ENCODE measurements at regions not wholly inside any gene's neighbourhood (a gene's known extent, or its start where the extent isn't known, plus 50 kb on each side); places are given as distances from the start of the nearest gene placed in this dataset.
"Not testable (repeated sequence)": the region's sequence is repeated elsewhere in the genome, so short reads cannot be mapped to it uniquely, and the experiment has no call there.

DNA sequence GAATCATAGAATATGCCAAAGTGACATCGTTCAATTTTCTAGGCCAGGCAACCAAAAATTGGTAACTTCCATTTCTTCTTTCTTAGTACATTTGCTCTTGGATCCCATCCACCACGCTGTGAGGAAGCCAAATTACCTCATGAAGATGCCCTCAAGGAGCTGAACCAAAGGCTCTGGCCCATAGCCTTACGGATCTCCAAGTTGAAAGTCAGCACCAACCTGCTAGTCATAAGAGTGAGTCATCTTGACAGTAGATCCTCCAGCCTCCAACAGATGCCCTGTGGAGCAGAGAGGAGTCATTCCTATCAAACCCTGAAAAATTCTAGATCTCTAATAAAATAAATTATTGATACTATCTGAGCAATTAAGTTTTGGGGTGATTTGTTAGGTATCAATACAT is 322.5 kb upstream of the COL8A1 start:
- no peak for DNase-seq (ENCODE audit: low read depth)

DNA sequence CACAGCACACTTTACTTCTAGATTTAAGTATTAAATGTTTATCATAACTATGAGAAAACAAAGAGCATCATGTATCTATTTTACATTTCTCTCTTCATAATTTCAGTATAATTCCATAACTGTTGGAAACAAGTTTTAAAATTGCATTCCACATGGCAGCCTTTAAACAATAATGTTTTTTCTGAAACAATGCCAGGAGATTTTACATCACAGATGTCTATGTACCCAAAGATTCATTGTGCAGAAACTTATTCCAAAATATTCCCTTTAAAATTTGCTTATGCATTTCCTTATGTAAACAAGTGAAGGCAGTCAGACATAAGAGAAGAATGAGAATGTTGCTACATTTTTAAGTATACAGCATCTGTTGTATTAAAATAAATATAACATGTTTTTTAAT is 324.9 kb upstream of the COL8A1 start:
- no peak for DNase-seq (ENCODE audit: low read depth)

GRCh38 chr3:99298661-99299060 is 339.7 kb upstream of the COL8A1 start:
- no peak for DNase-seq (ENCODE audit: low read depth)

GRCh38 chr3:99295836-99296235 is 342.6 kb upstream of the COL8A1 start:
- DNase-seq (ENCODE audit: low read depth): no peak

- not testable (repeated sequence) for DNase-seq (ENCODE audit: low read depth)
These were observed 344.3 kb upstream of the COL8A1 start for GRCh38 chr3:99294092-99294491.

- no peak for DNase-seq (ENCODE audit: low read depth)
These were observed 350.5 kb upstream of the COL8A1 start for GRCh38 chr3:99287876-99288275.

DNA sequence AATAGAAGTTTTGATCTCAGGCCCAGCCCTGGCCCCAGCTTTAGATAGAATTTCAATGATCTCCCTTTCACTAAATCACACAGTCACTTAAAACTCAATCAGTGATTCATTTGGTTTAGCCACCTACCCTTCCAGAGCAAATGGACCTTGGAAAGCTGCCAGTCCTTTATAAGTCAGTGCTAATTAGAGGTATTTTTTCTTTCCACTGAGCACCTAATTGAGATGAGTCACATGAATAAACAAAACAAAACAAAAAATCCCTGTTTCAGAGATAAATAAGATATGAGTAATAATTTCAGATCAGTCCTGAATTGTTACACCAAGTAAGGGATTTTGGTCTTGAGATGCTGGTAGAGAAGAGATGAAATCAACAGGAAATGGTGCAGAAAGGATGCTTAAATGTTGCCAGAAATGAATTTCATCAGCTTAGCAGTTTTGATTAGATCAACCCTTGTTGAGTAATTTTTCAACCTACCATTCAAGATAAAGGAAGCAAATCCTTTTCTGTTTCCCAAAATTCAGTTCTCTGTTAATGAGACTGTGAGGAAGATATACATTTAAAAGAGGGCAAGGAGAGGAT is 352.0 kb upstream of the COL8A1 start:
- no peak for DNase-seq (ENCODE audit: low read depth)

DNA sequence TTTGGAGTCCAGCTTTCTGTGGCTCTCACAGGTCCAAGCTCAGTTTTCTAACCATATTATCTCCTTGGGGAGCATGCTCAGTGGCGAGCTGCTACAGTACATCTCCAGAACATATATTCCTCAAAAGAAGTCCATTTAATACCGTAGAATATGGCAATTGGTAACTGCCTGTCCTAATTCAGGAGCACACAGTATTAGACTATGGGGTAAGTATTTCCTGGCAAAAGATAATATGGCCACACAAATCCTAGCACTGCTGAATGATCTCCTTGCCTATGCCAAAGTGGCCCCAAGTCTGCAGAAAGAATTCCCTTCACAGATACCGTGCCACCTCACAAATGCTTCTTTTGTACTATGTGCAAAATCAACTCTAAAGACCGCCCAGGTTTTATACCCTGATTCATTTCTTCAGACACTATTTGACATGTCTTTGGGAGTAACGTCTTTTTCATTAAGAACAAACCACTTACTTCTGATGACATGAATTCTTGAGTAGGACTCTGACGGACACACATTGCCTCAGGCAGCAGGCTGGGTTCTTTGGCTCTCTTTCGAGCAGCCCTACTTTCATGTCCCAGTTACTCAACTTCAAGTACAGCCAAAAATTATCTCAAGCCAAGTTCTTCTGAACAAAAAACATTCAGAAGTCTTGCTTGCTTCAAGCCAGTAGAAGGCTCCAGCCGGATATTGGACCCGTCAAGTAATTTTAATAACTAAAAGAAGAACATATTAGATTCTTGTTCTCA is 368.3 kb upstream of the DCBLD2 start:
- no peak for DNase-seq (ENCODE audit: low read depth)

DNA sequence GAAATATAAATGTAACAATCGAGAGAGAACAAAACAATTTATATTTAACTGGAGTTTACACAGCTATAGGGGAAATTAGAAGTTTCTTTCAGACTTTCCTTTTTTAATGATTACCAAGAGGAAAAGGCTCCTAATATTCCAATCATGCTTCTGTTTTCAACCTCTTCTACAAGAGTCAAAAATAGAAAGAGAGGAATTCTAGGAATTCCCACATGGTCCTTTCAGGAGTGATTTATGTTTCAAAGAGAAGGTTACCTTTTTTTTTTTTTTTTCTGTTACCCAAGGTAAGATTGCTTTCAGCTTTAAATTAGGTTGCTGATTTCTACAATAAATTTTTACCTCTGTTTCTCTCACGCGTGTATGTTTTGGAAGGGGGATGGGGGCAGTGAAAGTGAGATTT is 355.3 kb upstream of the DCBLD2 start:
- no peak for DNase-seq (ENCODE audit: low read depth)

DNA sequence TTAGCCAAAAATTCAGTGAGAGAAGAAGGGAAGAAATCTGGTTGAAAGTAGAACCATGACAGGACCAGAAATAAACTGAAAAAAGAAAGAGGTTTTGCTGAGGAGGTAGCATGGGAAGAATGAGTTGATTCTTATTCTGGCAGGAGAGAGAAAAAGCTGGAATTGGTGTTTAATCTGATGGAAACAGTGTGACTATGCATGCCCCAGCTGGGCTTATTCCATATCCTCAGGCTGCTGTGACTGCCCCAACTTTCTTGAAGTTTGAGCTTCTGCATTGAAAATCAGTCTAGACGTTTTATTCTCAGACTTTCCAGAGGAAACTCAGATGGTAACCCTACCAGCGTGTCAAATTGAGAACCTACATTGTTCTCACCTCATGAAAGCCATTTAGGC is 352.5 kb upstream of the DCBLD2 start:
- DNase-seq (ENCODE audit: low read depth): no peak

DNA sequence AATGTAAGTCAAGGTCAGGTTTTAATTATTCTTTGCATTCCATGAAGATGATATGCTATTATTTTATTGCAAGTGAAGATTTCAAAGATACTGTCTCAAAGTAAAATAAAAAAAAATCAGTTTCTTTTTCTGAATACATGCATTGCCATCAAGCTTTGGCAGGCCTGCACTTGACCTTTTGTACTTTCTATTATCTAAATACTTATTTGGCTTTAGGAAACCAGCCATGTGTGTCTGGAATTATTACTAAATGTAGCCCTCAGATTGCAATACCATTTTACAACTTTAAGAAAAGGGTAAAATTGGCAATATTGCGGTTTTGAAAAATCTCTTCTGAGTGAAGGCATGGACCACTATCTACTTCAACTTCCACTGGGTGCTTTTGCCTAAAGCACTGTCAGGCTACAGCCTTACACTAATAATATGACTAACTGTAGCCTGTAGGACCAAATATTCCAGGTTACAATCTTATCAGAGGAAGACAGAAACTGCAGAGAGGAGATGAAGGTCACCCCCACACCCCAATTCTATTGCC is 349.4 kb upstream of the DCBLD2 start:
- no peak for DNase-seq (ENCODE audit: low read depth)

- DNase-seq (ENCODE audit: low read depth): peak; percentile 41
These were observed 348.8 kb upstream of the DCBLD2 start for GRCh38 chr3:99250272-99250671.

DNA sequence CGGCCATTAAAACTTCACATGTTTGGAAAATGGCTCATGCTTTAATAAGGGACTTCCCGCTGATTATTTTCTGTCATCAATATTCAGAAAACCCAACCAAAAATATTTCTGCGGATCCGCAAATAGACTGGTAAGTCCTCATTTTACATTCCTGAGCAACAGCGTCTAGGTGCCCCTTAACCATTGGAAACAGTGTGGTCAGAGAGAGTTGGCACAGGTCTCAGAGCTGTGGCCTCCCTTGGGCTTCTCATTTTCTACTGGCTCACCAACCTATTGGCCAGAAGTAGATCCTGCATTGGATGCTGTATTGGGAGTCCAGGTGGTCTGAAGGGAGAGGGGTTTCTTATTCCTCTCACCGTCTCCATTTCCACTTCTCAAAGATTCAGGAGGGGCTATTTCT is 348.1 kb upstream of the DCBLD2 start:
- no peak for DNase-seq (ENCODE audit: low read depth)

DNA sequence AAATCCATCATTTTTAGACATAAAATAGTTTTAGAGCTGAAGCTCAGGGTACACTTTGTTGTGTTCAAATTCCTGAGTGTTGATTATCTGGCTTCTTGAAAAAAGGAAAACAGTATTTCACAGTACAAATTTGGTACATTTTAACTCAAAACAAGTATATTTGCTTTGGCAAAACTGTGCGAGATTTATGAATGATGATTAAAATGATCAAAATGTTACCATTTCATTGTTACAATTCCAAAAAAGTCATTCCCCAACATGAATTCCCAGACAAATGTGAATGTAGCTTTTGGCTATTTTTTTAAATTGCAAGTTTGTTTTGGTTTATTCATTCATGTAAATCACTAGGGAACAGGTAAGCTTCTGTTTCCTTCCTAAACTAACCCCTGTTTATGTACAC is 347.4 kb upstream of the DCBLD2 start:
- DNase-seq (ENCODE audit: low read depth): no peak

DNA sequence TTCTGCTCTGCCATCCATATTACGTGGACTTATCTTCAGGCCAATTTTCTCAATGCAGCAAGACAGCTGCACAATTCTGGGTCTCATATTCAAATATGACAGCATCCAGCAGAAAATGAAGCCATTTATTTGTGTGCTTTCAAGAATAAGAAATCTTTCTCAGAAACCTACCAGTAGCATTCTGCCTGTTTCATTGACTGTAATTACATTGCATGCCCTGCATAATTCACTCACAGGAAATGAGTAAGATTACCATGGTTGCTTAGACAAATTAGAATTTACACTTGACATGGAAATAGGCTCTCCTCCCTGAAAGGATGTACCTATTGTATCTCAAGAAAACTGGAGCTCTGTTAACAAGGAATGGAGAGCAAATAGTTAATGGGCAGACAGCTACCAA is 346.6 kb upstream of the DCBLD2 start:
- DNase-seq (ENCODE audit: low read depth): no peak

DNA sequence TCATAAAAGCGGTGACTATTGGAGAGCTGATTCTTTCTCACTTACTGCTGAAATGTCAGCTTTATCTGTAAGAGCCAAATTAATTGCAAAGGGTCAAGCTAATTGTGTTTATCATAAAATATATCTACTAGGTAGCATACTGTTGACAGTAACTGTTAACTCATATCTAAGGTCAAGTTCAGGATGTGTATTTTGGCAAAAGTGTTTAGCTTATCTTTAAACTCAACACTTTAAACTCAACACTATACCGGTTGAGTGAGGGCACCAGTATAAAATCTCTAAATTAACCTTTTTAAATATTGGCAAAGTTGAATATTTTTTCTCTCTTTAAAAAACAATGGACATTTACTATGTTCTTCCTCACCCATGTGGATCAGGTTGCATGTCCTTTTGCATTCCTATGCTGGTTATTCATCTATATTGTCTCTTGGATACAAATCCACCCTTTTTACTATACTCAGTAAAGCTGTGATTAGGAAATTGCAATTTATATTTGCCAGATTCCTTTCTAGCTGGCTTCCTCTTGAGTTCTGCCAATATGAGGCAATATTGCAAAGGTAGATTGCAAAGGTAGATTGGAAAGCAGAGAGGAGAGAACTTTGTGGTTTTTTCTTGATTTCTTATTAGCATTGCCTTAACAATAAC is 344.6 kb upstream of the DCBLD2 start:
- DNase-seq (ENCODE audit: low read depth): peak; percentile 38

GRCh38 chr3:99242271-99242670 is 340.8 kb upstream of the DCBLD2 start:
- no peak for DNase-seq (ENCODE audit: low read depth)

DNA sequence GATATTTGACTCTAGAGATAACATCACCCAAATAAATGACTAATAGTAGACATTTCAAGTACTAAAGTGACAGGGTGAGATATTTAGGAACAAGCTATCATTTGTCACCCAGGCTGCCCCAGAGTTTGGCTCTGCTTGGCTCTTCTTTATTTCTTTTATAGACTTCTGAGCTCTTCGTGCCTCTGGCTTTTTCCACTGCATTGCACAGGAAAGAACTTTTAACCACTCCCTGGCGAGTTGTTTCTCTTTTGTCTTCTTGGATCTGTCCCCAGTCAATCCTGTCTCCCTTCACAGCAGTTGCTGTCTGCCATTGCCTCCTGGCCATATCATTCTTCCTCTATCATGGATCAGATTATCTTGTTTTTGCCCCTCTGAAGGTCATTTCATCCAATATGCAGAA is 339.2 kb upstream of the DCBLD2 start:
- no peak for DNase-seq (ENCODE audit: low read depth)

DNA sequence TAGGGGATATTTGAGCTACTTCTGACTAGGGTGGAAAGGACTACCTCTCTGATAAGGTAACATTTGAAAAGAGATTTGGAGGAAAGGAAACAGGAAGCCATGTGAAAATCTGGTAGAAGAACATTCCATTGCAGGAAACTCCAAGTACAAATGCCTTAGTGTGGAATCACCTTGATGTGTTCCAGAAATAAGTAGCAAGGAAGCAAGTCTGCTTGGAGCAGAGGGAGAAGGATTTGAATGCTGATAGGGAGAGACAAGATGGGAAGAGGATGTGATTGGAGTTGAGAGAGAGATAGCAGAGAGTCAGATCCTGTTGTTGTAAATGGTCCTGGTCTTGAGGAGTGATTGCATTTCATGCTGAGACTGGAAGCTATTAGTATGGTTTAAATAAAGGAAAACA is 335.1 kb upstream of the DCBLD2 start:
- no peak for DNase-seq (ENCODE audit: low read depth)

DNA sequence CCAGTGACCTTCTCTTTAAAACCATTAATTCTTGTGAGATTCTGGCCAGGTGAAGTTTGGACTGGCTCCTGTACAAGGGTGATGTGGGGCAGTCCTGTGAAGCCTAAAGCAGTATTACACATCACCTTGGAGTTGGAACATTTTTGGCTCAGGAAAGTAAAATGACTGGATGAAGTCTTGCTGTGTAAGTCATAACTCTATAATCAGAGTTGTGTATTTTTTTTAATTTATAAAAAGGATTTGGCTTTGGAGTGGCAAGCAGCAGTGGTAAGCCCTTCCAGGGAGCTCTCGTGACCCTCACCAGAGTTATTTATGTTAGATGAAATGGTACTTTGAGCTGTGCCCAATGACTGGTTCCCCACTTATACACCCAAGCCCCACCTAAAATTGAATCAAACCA is 331.2 kb upstream of the DCBLD2 start:
- DNase-seq (ENCODE audit: low read depth): no peak

GRCh38 chr3:99218468-99218867 is 317.0 kb upstream of the DCBLD2 start:
- no peak for DNase-seq (ENCODE audit: low read depth)

GRCh38 chr3:99212969-99213368 is 311.5 kb upstream of the DCBLD2 start:
- DNase-seq (ENCODE audit: low read depth): no peak

GRCh38 chr3:99211309-99211708 is 309.8 kb upstream of the DCBLD2 start:
- no peak for DNase-seq (ENCODE audit: low read depth)

Data from HS-5 (cell line).